Esophagus muscularis mucosa (tissue), 4 donors: ENCODE measurements at regions not wholly inside any gene's neighbourhood (a gene's known extent, or its start where the extent isn't known, plus 50 kb on each side); places are given as distances from the start of the nearest gene placed in this dataset.
A peak's percentile ranks its signal among the peaks of the same experiment; 100 is the strongest.

Experiments
- DNase-seq: peaks from one replicate; pipeline ENCODE4 v3.0.0-alpha.2; 2017; ENCODE audit errors: extremely low spot score
- H3K27ac ChIP-seq, 4 donors: fragments of 200-600 bp; sonication (generic); replicated peaks in 1 of 4; 1 replicate in 3 of 4; 2 replicates in 1 of 4; pipeline ENCODE4 v1.5.1; 2016 to 2019; ENCODE audit warnings: mild to moderate bottlenecking in 1 of 4
- H3K27me3 ChIP-seq, 4 donors: fragments of 200-600 bp; sonication (generic); one replicate each; pipeline versions ENCODE4 v1.5.1 to v1.6.0; 2016 to 2019
- H3K36me3 ChIP-seq, 4 donors: fragments of 200-600 bp; sonication (generic); one replicate each; pipeline ENCODE4 v1.5.1; 2016 to 2019
- H3K4me1 ChIP-seq, 4 donors: fragments of 200-600 bp; sonication (generic); one replicate each; pipeline ENCODE4 v1.5.1; 2016 to 2019
- H3K4me3 ChIP-seq, 4 donors: fragments of 200-600 bp; sonication (generic); 1 replicate in 2 of 4; 2 replicates in 2 of 4; pipeline ENCODE4 v1.5.1; 2016 to 2019; ENCODE audit warnings: mild to moderate bottlenecking in 4 of 4, moderate library complexity in 1 of 4
- H3K9me3 ChIP-seq, 4 donors: fragments of 200-600 bp; sonication (generic); 1 replicate in 3 of 4; 2 replicates in 1 of 4; pipeline ENCODE4 v1.5.1; 2016 to 2019
- CTCF ChIP-seq, 3 experiments: fragments of 200-600 bp in 2 of 3; fragments of 450-650 bp in 1 of 3; sonication (generic) in 2 of 3; IDR thresholded peaks; one replicate each; pipeline ENCODE4 v1.5.1; 2017 to 2019; ENCODE audit warnings: antibody characterized with exemption in 3 of 3, mild to moderate bottlenecking in 2 of 3, moderate library complexity in 1 of 3
- EP300 ChIP-seq: sonication (generic); formaldehyde crosslinking; IDR thresholded peaks from one replicate; pipeline ENCODE4 v1.6.1; 2017; ENCODE audit warnings: antibody characterized with exemption
- POLR2A ChIP-seq: fragments of 450-650 bp; IDR thresholded peaks from one replicate; pipeline ENCODE4 v1.6.1; 2017; ENCODE audit warnings: antibody characterized with exemption, moderate library complexity, mild to moderate bottlenecking, low read depth
- POLR2AphosphoS5 ChIP-seq, 2 donors: sonication (generic); formaldehyde crosslinking; IDR thresholded peaks; one replicate each; pipeline ENCODE4 v1.6.1; 2017; ENCODE audit warnings: antibody characterized with exemption in 2 of 2
- WGBS: methylation state at CpG from one replicate; pipeline ENCODE4 v1.1.5; 2018; 5-methylcytosine and 5-hydroxymethylcytosine counted together
- intact Hi-C: fragments of 100-400 bp; cut with DNase I; formaldehyde crosslinking; loops from one replicate; pipeline ENCODE4 v1.15.1; 2023

- intact Hi-C loops: no loop called here
- WGBS: 26% methylated on average over 16 of the region's 22 CpGs
Measured at GRCh38 chr22:27573280-27574001, 228.1 kb downstream of the MN1 start.

GRCh38 chr22:27574002-27574366, 227.6 kb downstream of the MN1 start:
- 77% methylated on average over 7 of the region's 7 CpGs for WGBS
- peaks cover 0 to 26% (median 13%) of the 10 kb centered on the region in 4 donors for H3K4me1 ChIP-seq
- no peaks in the 10 kb centered on the region for H3K36me3 ChIP-seq
- no peak overlapping the region for H3K27ac ChIP-seq
- intact Hi-C loops: no loop called here
- peaks cover 0 to 12% (median 10%) of the 10 kb centered on the region in 4 donors for H3K9me3 ChIP-seq
- no peak for TF ChIP-seq EP300
- TF ChIP-seq POLR2AphosphoS5 (IDR thresholded peaks at IDR 0.05): no peak
- no peak for TF ChIP-seq CTCF (IDR thresholded peaks at IDR 0.05)
- no peak for TF ChIP-seq POLR2A
- no peak overlapping the region for H3K4me3 ChIP-seq
- peaks cover 0 to 39% (median 0%) of the 10 kb centered on the region in 4 donors for H3K27me3 ChIP-seq
- DNase-seq: no peak

More at GRCh38 chr22:27573280-27574001, 228.1 kb downstream of the MN1 start:
- Histone ChIP-seq H3K4me1 (peaks cover 0 to 26% (median 11%) of the 10 kb centered on the region in 4 donors), H3K27ac (no peak overlapping the region), H3K4me3 (no peak overlapping the region), H3K27me3 (peaks cover 0 to 39% (median 0%) of the 10 kb centered on the region in 4 donors), H3K9me3 (peaks cover 0 to 12% (median 10%) of the 10 kb centered on the region in 4 donors), H3K36me3 (no peaks in the 10 kb centered on the region)
- DNase-seq: no peak
- no peak for TF ChIP-seq POLR2AphosphoS5 (IDR thresholded peaks at IDR 0.05)
- TF ChIP-seq EP300: no peak
- no peak for TF ChIP-seq CTCF (IDR thresholded peaks at IDR 0.05)
- TF ChIP-seq POLR2A: no peak

- Histone ChIP-seq H3K4me3 (no peak overlapping the region), H3K36me3 (no peaks in the 10 kb centered on the region), H3K9me3 (peaks cover 0 to 12% (median 10%) of the 10 kb centered on the region in 4 donors), H3K27me3 (peaks cover 0 to 39% (median 0%) of the 10 kb centered on the region in 4 donors), H3K4me1 (peaks cover 0 to 26% (median 13%) of the 10 kb centered on the region in 4 donors), H3K27ac (no peak overlapping the region)
- intact Hi-C loops: no loop called here
- no peak for DNase-seq
- 85% methylated on average over 9 of the region's 9 CpGs for WGBS
- TF ChIP-seq EP300: no peak
- TF ChIP-seq POLR2AphosphoS5 (IDR thresholded peaks at IDR 0.05): no peak
- no peak for TF ChIP-seq POLR2A
- no peak for TF ChIP-seq CTCF (IDR thresholded peaks at IDR 0.05)
Measured at GRCh38 chr22:27574651-27575050, 226.9 kb downstream of the MN1 start.

GRCh38 chr22:27575348-27575747, 226.2 kb downstream of the MN1 start:
- H3K9me3 ChIP-seq: peaks cover 0 to 12% (median 10%) of the 10 kb centered on the region in 4 donors
- peaks cover 0 to 26% (median 13%) of the 10 kb centered on the region in 4 donors for H3K4me1 ChIP-seq
- no peak for DNase-seq
- TF ChIP-seq EP300: no peak
- no peak for TF ChIP-seq POLR2AphosphoS5 (IDR thresholded peaks at IDR 0.05)
- TF ChIP-seq POLR2A: no peak
- no peaks in the 10 kb centered on the region for H3K36me3 ChIP-seq
- H3K4me3 ChIP-seq: no peak overlapping the region
- 95% methylated on average over 8 of the region's 8 CpGs for WGBS
- intact Hi-C loops: no loop called here
- H3K27ac ChIP-seq: no peak overlapping the region
- H3K27me3 ChIP-seq: peaks cover 0 to 39% (median 0%) of the 10 kb centered on the region in 4 donors

- Histone ChIP-seq H3K27ac (peak overlapping the region in 1 of 4 donors; percentile 26), H3K27me3 (peaks cover 0 to 30% (median 0%) of the 10 kb centered on the region in 4 donors), H3K36me3 (no peaks in the 10 kb centered on the region), H3K4me3 (no peak overlapping the region), H3K4me1 (peaks cover 0 to 30% (median 16%) of the 10 kb centered on the region in 4 donors), H3K9me3 (peaks cover 0 to 12% (median 10%) of the 10 kb centered on the region in 4 donors)
- DNase-seq: no peak
- TF ChIP-seq EP300: no peak
- TF ChIP-seq POLR2AphosphoS5 (IDR thresholded peaks at IDR 0.05): no peak
- no peak for TF ChIP-seq POLR2A
- no peak for TF ChIP-seq CTCF (IDR thresholded peaks at IDR 0.05)
- WGBS: 82% methylated on average over 4 of the region's 9 CpGs
- intact Hi-C loops: no loop called here
Measured at GRCh38 chr22:27576413-27576812, 225.1 kb downstream of the MN1 start.
